Muscle layer of duodenum (tissue), 2 donors: ENCODE measurements at regions not wholly inside any gene's neighbourhood (a gene's known extent, or its start where the extent isn't known, plus 50 kb on each side); places are given as distances from the start of the nearest gene placed in this dataset.
"Not testable (repeated sequence)": the region's sequence is repeated elsewhere in the genome, so short reads cannot be mapped to it uniquely, and the experiment has no call there.

Source experiments
- H3K27ac ChIP-seq: one replicate; pipeline ENCODE4 v1.7.0; 2013; ENCODE audit warnings: mild to moderate bottlenecking, low read length
- H3K27me3 ChIP-seq: one replicate; pipeline ENCODE4 v1.7.0; 2013; ENCODE audit warnings: low read depth, mild to moderate bottlenecking, control low read depth, low read length
- H3K36me3 ChIP-seq, 2 donors: one replicate each; pipeline ENCODE4 v1.7.0; 2013; ENCODE audit warnings: low read length in 2 of 2, control low read depth in 1 of 2, mild to moderate bottlenecking in 1 of 2; ENCODE audit not compliant: insufficient read depth in 2 of 2, control insufficient read depth in 1 of 2
- H3K4me1 ChIP-seq, 2 donors: one replicate each; pipeline ENCODE4 v1.7.0; 2013; ENCODE audit warnings: low read length in 2 of 2, mild to moderate bottlenecking in 2 of 2, control low read depth in 1 of 2, moderate library complexity in 1 of 2; ENCODE audit not compliant: insufficient read depth in 2 of 2, control insufficient read depth in 1 of 2
- H3K4me3 ChIP-seq, 2 donors: one replicate each; pipeline ENCODE4 v1.7.0; 2013; ENCODE audit warnings: low read length in 2 of 2, low read depth in 1 of 2, mild to moderate bottlenecking in 1 of 2
- H3K9me3 ChIP-seq, 2 donors: one replicate each; pipeline ENCODE4 v1.7.0; 2013; ENCODE audit warnings: low read length in 2 of 2, control low read depth in 1 of 2, mild to moderate bottlenecking in 1 of 2; ENCODE audit not compliant: control insufficient read depth in 1 of 2
- donor health status: healthy.

DNA sequence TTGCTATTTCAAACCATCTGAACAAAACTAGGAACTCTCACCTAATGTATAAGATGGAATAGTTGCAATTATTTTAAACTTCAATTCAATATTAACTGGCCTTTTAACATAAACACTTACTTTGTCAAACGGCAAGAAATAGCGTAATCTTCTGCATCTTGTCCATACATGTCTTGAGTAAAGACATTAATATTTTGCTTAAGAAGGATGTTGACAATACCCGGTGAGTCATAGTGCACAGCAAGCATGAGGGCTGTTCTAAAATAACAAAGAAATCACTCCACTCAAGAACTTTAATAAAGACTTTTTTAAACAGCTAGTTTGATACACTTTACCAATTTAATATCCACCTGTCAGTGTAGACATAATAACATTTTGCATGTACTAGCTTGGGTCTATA, 240.9 kb downstream of the LIPI start:
- not testable (repeated sequence) for H3K27me3 ChIP-seq, H3K4me3 ChIP-seq, H3K4me1 ChIP-seq, H3K36me3 ChIP-seq, H3K27ac ChIP-seq, H3K9me3 ChIP-seq

DNA sequence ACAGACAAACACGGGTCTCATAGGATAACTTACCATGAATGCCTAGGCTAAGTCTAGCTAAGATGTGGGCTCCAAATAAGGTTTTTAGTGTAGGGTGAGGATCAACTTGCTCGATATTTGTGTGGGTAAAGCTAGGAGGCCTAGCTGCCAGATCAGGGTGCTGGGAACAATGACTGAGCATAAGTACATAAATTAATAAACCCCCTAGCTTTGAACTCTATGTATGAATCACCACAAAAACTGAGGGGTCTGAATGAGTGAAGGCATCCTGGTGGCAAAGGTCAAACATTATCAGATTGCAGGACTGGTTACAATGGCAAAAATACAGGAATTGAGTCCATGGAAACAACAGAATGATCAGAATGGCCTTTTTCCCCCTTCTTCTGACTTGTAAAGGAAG, 241.8 kb downstream of the LIPI start:
- H3K9me3 ChIP-seq, H3K27me3 ChIP-seq, H3K27ac ChIP-seq, H3K4me3 ChIP-seq, H3K36me3 ChIP-seq, H3K4me1 ChIP-seq: not testable (repeated sequence)

DNA sequence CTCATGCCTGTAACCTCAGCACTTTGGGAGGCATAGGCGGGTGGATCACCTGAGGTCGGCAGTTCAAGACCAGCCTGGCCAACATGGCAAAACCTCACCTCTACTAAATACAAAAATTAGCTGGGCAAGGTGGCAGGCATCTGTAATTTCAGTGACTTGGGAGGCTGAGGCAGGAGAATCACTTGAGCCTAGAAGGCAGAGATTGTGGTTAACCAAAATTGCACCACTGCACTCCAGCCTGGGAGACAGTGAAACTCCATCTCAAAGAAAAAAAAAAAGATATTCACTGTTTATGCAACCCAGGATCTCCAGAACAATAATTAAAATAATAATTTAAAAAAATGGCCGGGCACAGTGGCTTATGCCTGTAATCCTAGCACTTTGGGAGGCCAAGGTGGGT, 247.5 kb downstream of the LIPI start:
- not testable (repeated sequence) for H3K4me1 ChIP-seq, H3K4me3 ChIP-seq, H3K9me3 ChIP-seq, H3K36me3 ChIP-seq, H3K27ac ChIP-seq, H3K27me3 ChIP-seq

DNA sequence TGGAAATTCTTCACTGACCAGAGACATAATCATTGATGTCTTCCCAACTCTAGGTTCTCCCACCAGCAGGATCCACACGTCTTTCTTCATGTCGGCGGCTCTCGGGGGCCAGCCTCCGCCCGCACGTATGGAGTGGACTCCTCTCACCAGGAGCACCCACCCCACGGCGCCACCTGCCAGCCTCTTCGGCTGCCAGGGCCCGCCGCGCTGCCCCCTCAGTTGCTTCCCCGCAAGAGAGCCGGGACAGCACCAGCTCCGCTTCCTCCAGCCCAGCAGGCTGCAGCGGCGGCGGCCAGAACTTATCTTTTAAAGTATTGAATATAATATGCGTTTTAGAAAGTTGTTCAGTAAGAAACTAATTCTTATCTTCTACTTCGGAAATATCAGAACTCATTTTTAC, 273.5 kb downstream of the LIPI start:
- Histone ChIP-seq H3K27ac (no peak overlapping the region), H3K4me3 (no peak overlapping the region), H3K27me3 (no peaks in the 10 kb centered on the region), H3K36me3 (no peaks in the 10 kb centered on the region), H3K4me1 (no peaks in the 10 kb centered on the region), H3K9me3 (no peaks in the 10 kb centered on the region)

DNA sequence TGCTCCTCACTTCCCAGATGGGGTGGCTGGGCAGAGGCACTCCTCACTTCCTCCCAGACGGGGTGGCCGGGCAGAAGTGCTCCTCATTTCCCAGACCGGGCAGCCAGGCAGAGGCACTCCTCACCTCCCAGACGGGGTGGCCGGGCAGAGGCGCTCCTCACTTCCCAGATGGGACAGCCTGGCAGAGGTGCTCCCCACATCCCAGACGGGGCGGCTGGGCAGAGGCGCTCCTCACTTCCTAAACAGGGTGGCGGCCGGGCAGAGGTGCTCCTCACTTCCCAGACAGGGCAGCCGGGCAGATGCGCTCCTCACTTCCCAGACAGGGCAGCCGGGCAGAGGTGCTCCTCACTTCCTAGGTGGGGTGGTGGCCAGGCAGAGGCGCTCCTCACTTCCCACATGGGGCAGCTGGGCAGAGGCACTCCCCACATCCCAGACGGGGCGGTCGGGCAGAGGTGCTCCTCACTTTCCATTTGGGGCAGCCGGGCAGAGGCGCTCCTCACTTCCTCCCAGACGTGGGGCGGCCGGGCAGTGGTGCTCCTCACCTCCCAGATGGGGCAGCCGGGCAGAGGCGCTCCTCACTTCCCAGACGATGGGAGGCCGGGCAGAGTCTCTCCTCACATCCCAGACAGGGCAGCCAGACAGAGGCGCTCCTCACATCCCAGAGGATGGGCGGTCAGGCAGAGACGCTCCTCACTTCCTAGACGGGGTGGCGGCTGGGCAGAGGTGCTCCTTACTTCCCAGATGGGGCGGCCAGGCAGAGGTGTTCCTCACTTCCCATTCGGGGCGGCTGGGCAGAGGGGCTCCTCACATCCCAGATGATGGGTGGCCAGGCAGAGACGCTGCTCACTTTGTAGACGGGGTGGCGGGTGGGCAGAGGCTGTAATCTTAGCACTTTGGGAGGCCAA, 274.5 kb downstream of the LIPI start:
- not testable (repeated sequence) for H3K4me3 ChIP-seq, H3K27ac ChIP-seq, H3K9me3 ChIP-seq, H3K4me1 ChIP-seq, H3K36me3 ChIP-seq, H3K27me3 ChIP-seq

DNA sequence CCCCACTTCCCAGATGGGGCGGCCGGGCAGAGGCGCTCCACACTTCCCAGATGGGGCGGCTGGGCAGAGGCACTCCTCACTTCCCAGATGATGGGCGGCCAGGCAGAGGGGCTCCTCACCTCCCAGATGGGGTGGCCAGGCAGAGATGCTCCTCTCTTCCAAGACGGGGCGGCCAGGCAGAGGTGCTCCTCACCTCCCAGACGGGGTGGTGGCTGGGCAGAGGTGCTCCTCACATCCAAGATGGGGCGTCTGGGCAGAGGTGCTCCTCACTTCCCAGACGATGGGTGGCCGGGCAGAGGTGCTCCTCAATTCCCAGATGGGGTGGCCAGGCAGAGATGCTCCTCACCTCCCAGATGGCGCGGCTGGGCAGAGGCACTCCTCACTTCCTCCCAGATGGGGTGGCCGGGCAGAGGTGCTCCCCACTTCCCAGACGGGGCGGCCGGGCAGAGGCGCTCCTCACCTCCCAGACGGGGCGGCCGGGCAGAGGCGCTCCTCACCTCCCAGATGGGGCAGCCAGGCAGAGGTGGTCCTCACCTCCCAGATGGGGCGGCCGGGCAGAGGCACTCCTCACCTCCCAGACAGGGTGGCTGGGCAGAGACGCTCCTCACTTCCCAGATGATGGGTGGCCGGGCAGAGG, 275.2 kb downstream of the LIPI start:
- H3K4me3 ChIP-seq, result not testable (repeated sequence)

DNA sequence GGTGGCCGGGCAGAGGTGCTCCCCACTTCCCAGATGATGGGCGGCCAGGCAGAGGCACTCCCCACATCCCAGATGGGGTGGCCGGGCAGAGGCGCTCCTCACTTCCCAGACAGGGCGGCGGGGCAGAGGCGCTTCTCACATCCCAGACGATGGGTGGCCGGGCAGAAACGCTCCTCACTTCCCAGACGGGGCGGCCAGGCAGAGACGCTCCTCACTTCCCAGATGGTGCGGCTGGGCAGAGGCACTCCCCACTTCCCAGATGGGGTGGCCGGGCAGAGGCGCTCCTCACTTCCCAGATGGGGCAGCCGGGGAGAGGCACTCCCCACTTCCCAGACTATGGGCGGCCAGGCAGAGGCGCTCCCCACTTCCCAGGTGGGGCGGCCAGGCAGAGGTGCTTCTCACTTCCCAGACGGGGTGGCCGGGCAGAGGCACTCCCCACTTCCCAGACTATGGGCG, 275.8 kb downstream of the LIPI start:
- not testable (repeated sequence) for H3K4me3 ChIP-seq, H3K36me3 ChIP-seq, H3K27me3 ChIP-seq, H3K9me3 ChIP-seq, H3K27ac ChIP-seq, H3K4me1 ChIP-seq

More for the DNA sequence above, 275.2 kb downstream of the LIPI start:
- not testable (repeated sequence) for H3K4me1 ChIP-seq, H3K27me3 ChIP-seq, H3K36me3 ChIP-seq, H3K27ac ChIP-seq, H3K9me3 ChIP-seq

DNA sequence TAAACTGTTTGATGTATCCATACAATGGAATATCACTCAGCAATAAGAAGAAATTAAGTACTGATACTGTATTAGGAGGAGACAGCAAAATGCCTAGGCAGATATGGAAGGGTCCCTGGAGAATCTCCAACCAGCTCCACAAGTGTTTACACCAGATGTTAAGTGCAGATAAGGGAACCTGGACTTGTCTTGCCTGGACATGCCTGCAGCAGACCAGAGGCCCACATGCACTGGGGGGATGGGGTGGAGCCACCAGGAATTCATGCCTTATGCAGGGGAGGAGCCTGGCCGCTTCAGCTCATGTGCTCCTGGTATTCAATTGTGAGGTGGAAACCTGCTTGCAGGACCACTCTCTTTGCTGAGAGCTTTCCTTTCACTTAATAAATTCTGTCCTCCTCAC, 287.6 kb downstream of the LIPI start:
- not testable (repeated sequence) for H3K9me3 ChIP-seq, H3K27ac ChIP-seq, H3K36me3 ChIP-seq, H3K4me3 ChIP-seq, H3K4me1 ChIP-seq, H3K27me3 ChIP-seq

DNA sequence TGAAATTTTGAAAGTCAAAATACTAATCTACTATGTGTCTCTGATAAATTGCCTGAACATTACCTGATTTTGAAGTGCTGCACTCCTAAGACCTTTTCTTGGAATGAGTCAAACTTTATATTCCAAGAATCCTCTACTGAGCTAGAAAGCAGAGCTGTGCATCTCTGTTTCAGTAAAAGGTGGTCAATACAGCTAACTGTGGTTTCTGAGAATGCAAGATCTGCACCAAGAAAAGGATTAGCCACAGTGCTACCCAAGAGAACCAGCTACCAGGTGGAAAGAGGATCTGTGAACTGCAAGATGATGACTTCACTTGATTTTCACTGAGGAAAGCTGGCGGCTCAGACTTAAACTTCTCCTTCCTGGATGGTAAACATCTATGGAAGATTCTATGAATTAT, 289.3 kb downstream of the LIPI start:
- not testable (repeated sequence) for H3K4me1 ChIP-seq, H3K27me3 ChIP-seq, H3K36me3 ChIP-seq, H3K27ac ChIP-seq, H3K4me3 ChIP-seq, H3K9me3 ChIP-seq

DNA sequence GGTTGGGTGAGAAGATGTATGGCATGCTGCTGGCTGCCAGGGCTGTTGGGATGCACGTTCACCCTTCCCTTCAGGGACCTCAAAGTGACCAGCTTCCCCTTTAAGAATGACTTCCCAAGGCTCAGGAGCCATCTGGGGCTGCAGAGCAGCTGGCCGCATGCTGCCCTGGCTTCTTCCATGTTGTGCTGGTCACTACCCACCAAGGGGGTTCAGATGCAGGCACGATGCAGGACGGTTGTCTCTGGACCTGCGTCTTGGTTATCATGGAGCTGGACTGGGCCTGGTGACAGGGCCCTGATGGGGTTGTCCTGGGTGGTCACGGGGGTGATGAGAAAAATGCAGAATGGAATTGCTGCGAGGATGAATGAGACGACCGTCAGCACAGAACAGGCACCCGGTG, 297.8 kb downstream of the POTED start:
- not testable (repeated sequence) for H3K27me3 ChIP-seq, H3K27ac ChIP-seq, H3K9me3 ChIP-seq, H3K36me3 ChIP-seq, H3K4me3 ChIP-seq, H3K4me1 ChIP-seq

DNA sequence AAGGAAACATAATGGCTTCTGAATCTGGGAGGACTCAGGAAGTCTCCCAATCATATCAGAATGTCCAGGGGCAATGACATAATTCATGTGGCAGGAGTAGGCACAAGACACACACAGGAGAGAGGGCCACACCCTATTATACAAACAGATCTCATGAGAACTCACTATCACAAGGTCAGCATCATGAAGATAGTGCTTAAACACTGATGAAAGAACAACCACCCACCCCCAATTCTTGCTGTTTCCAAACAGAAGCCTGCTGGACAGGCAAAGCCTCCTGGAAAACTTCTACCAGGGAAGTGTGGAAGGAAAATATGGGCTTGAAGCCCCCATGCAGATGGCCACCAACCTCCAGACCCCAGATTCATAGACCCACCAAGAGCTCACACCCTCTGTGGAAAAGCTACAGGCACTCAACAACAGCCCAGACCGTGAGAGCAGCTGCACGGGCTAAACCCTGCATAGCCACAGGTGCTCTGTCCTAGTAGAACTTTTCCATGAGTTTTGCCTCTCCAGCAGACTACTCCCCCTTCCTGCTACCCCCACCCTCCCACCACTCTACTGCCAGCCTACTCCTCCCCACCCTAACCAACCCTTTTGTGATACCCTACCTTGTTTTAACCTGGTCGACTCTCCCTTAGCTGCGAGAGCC, 287.1 kb downstream of the POTED start:
- H3K27ac ChIP-seq, H3K4me1 ChIP-seq, H3K9me3 ChIP-seq, H3K27me3 ChIP-seq, H3K36me3 ChIP-seq, H3K4me3 ChIP-seq: not testable (repeated sequence)
